Chondrocyte (in vitro differentiated cells): ENCODE measurements at regions not wholly inside any gene's neighbourhood (a gene's known extent, or its start where the extent isn't known, plus 50 kb on each side); places are given as distances from the start of the nearest gene placed in this dataset.

Experiments used
- DNase-seq: peaks from one replicate; pipeline ENCODE4 v3.0.0; 2021; ENCODE audit warnings: mixed read lengths, low spot score
- H3K27ac Mint-ChIP-seq: one replicate; pipeline ENCODE4 v1.8.0; 2021; ENCODE audit warnings: mild to moderate bottlenecking, moderate library complexity, mixed read lengths; ENCODE audit not compliant: unreplicated experiment
- H3K27me3 Mint-ChIP-seq: 2 replicates; pipeline ENCODE4 v1.8.0; 2021; ENCODE audit warnings: low read depth, mixed read lengths
- H3K36me3 Mint-ChIP-seq: 2 replicates; pipeline ENCODE4 v1.8.0; 2021; ENCODE audit warnings: low read depth, mixed read lengths
- H3K4me1 Mint-ChIP-seq: 2 replicates; pipeline ENCODE4 v1.8.0; 2021; ENCODE audit warnings: low read depth, mild to moderate bottlenecking, mixed read lengths
- H3K4me3 Mint-ChIP-seq: one replicate; pipeline ENCODE4 v1.8.0; 2021; ENCODE audit warnings: mild to moderate bottlenecking, moderate library complexity, mixed read lengths; ENCODE audit not compliant: unreplicated experiment
- H3K9me3 Mint-ChIP-seq: 2 replicates; pipeline ENCODE4 v1.8.0; 2021; ENCODE audit warnings: low read depth, mixed read lengths
- TF ChIP-seq, protein P1 (sequence below): fragments of 200-600 bp; sonication (generic); IDR thresholded peaks from 2 replicates; pipeline ENCODE4 v1.5.0; 2021; ENCODE audit warnings: antibody characterized with exemption, mild to moderate bottlenecking, moderate library complexity

DNA sequence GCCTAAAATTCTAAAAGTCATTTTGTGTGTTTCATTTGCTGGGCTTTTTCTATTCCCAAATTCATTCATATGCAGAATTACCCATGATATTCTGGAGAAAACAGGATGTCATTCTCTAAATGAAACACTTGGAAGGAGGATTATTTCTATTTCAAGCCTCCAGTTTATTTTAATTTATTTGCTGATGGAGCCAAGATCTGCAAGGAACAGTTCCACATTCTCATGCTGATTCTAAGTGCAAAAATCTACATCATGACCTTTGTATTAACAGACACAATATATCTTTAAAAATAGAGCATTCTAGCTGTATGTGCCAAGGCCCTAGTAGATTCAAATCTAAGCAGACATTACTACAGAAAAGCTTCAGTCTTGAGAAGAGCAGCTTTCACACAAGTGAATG lies 51.3 kb upstream of the KCND2 start:
- Mint-ChIP-seq H3K9me3 (no peaks in the 10 kb centered on the region), H3K4me3 (no peak overlapping the region), H3K36me3 (no peaks in the 10 kb centered on the region), H3K27me3 (no peaks in the 10 kb centered on the region), H3K4me1 (no peaks in the 10 kb centered on the region), H3K27ac (no peak overlapping the region)
- DNase-seq, result no peak
- TF ChIP-seq, protein P1, sequence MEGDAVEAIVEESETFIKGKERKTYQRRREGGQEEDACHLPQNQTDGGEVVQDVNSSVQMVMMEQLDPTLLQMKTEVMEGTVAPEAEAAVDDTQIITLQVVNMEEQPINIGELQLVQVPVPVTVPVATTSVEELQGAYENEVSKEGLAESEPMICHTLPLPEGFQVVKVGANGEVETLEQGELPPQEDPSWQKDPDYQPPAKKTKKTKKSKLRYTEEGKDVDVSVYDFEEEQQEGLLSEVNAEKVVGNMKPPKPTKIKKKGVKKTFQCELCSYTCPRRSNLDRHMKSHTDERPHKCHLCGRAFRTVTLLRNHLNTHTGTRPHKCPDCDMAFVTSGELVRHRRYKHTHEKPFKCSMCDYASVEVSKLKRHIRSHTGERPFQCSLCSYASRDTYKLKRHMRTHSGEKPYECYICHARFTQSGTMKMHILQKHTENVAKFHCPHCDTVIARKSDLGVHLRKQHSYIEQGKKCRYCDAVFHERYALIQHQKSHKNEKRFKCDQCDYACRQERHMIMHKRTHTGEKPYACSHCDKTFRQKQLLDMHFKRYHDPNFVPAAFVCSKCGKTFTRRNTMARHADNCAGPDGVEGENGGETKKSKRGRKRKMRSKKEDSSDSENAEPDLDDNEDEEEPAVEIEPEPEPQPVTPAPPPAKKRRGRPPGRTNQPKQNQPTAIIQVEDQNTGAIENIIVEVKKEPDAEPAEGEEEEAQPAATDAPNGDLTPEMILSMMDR, result no peak
